GM23338 (cell line): ENCODE measurements at regions not wholly inside any gene's neighbourhood (a gene's known extent, or its start where the extent isn't known, plus 50 kb on each side); places are given as distances from the start of the nearest gene placed in this dataset.

Experiments
- ATAC-seq: fragments of 200-7000 bp; cut with Tn5 transposase; 3 replicates; pipeline ENCODE4 v1.9.1; 2020
- DNase-seq: peaks from one replicate; pipeline ENCODE4 v3.0.0-alpha.2; 2015; ENCODE audit warnings: low spot score
- H2AFZ ChIP-seq: fragments of 200-600 bp; sonication (generic); 2 replicates; pipeline ENCODE4 v1.8.0; 2016; ENCODE audit warnings: antibody characterized with exemption, mild to moderate bottlenecking, moderate library complexity
- H3F3A ChIP-seq: fragments of 200-600 bp; sonication (generic); replicated peaks from 2 replicates; pipeline ENCODE4 v1.8.0; 2017; ENCODE audit warnings: antibody characterized with exemption, mixed run types, low read depth
- H3K27ac ChIP-seq: fragments of 200-600 bp; sonication (generic); 2 replicates; pipeline ENCODE4 v1.6.1; 2016; ENCODE audit warnings: low read depth
- H3K27me3 ChIP-seq: fragments of 200-600 bp; sonication (generic); 2 replicates; pipeline ENCODE4 v1.8.0; 2016; ENCODE audit warnings: mild to moderate bottlenecking, mixed run types, moderate library complexity; ENCODE audit not compliant: insufficient read depth
- H3K36me3 ChIP-seq: fragments of 200-600 bp; sonication (generic); 2 replicates; pipeline ENCODE4 v1.8.0; 2016; ENCODE audit warnings: mild to moderate bottlenecking; ENCODE audit not compliant: insufficient read depth
- H3K4me1 ChIP-seq: fragments of 200-600 bp; sonication (generic); 2 replicates; pipeline ENCODE4 v1.8.0; 2016; ENCODE audit warnings: mild to moderate bottlenecking, moderate library complexity; ENCODE audit not compliant: insufficient read depth
- H3K4me2 ChIP-seq: fragments of 200-600 bp; sonication (generic); 2 replicates; pipeline ENCODE4 v1.7.1; 2017; ENCODE audit warnings: mixed run types
- H3K4me3 ChIP-seq: fragments of 200-600 bp; sonication (generic); 2 replicates; pipeline ENCODE4 v1.6.1; 2016; ENCODE audit warnings: mixed run types
- H3K79me2 ChIP-seq: fragments of 200-600 bp; sonication (generic); replicated peaks from 2 replicates; pipeline ENCODE4 v1.8.0; 2017; ENCODE audit warnings: mild to moderate bottlenecking; ENCODE audit not compliant: insufficient read depth
- H3K9me2 ChIP-seq: fragments of 200-600 bp; sonication (generic); 2 replicates; pipeline ENCODE4 v1.8.0; 2017; ENCODE audit not compliant: insufficient read depth
- H4K20me1 ChIP-seq: fragments of 200-600 bp; sonication (generic); replicated peaks from 2 replicates; pipeline ENCODE4 v1.8.0; 2017; ENCODE audit warnings: mild to moderate bottlenecking; ENCODE audit not compliant: insufficient read depth
- H3K27ac Mint-ChIP-seq: 2 replicates; pipeline ENCODE4 v1.8.0; 2020; ENCODE audit warnings: inconsistent platforms, mild to moderate bottlenecking, moderate library complexity, mixed read lengths
- H3K27me3 Mint-ChIP-seq: 3 replicates; pipeline ENCODE4 v1.8.0; 2022; ENCODE audit warnings: low read depth, mild to moderate bottlenecking, moderate library complexity, mixed read lengths, inconsistent platforms; ENCODE audit not compliant: insufficient read depth, poor library complexity
- H3K36me3 Mint-ChIP-seq: 3 replicates; pipeline ENCODE4 v1.8.0; 2021; ENCODE audit warnings: low read depth, mild to moderate bottlenecking, inconsistent platforms, moderate library complexity, mixed read lengths
- H3K4me1 Mint-ChIP-seq: 3 replicates; pipeline ENCODE4 v1.8.0; 2020; ENCODE audit warnings: mild to moderate bottlenecking, inconsistent platforms, mixed read lengths
- H3K4me3 Mint-ChIP-seq: 3 replicates; pipeline ENCODE4 v1.8.0; 2021; ENCODE audit warnings: moderate library complexity, mild to moderate bottlenecking, inconsistent platforms, mixed read lengths
- H3K9me3 Mint-ChIP-seq: 3 replicates; pipeline ENCODE4 v1.8.0; 2020; ENCODE audit warnings: moderate library complexity, mild to moderate bottlenecking, inconsistent platforms, mixed read lengths
- CREB1 ChIP-seq: fragments of 250-450 bp; sonication (Bioruptor Pico); IDR thresholded peaks from 2 replicates; pipeline ENCODE4 v1.5.0; 2020; ENCODE audit warnings: low read depth, mild to moderate bottlenecking, moderate library complexity
- ETS1 ChIP-seq: IDR thresholded peaks from 2 replicates; pipeline ENCODE4 v1.6.1; 2016; ENCODE audit warnings: antibody characterized with exemption
- EZH2 ChIP-seq: fragments of 200-600 bp; sonication (generic); IDR thresholded peaks from one replicate; pipeline ENCODE4 v1.8.0; 2017; ENCODE audit warnings: antibody characterized with exemption, mild to moderate bottlenecking, low read depth; ENCODE audit not compliant: unreplicated experiment
- EZH2phosphoT487 ChIP-seq: fragments of 200-600 bp; sonication (generic); IDR thresholded peaks from one replicate; pipeline ENCODE4 v1.8.1; 2018; ENCODE audit warnings: antibody characterized with exemption; ENCODE audit not compliant: unreplicated experiment
- JUNB ChIP-seq: IDR thresholded peaks from one replicate; pipeline ENCODE4 v1.6.1; 2016; ENCODE audit warnings: antibody characterized with exemption; ENCODE audit not compliant: unreplicated experiment
- NANOG ChIP-seq: IDR thresholded peaks from 2 replicates; pipeline ENCODE4 v1.6.1; 2016; ENCODE audit warnings: antibody characterized with exemption, borderline replicate concordance
- POLR2AphosphoS5 ChIP-seq: IDR thresholded peaks from 2 replicates; pipeline ENCODE4 v1.6.1; 2016; ENCODE audit warnings: antibody characterized with exemption, low read depth
- REST ChIP-seq: IDR thresholded peaks from one replicate; pipeline ENCODE4 v1.6.1; 2018; ENCODE audit warnings: antibody characterized with exemption; ENCODE audit not compliant: unreplicated experiment
- STAT1 ChIP-seq: IDR thresholded peaks from one replicate; pipeline ENCODE4 v1.6.1; 2016; ENCODE audit warnings: antibody characterized with exemption; ENCODE audit not compliant: unreplicated experiment
- ZNF114 ChIP-seq: fragments of 250-450 bp; sonication (Bioruptor Pico); IDR thresholded peaks from 2 replicates; pipeline ENCODE4 v1.5.0; 2020; ENCODE audit warnings: mild to moderate bottlenecking, moderate library complexity
- ZNF331 ChIP-seq: fragments of 250-450 bp; sonication (Bioruptor Pico); IDR thresholded peaks from 2 replicates; pipeline ENCODE4 v1.5.0; 2020; ENCODE audit warnings: low read depth, mild to moderate bottlenecking, moderate library complexity
- ZNF462 ChIP-seq: fragments of 250-450 bp; sonication (Bioruptor Pico); IDR thresholded peaks from 2 replicates; pipeline ENCODE4 v1.5.0; 2020; ENCODE audit warnings: mild to moderate bottlenecking, moderate library complexity

GRCh38 chr2:221050020-221050795, 521.9 kb downstream of the EPHA4 start (continued):
- TF ChIP-seq ZNF462 (CRISPR knock-in tag), result no peak
- TF ChIP-seq ZNF331 (CRISPR knock-in tag), result no peak
- no peak for TF ChIP-seq ETS1
- no peak for TF ChIP-seq CREB1 (CRISPR knock-in tag)
- TF ChIP-seq POLR2AphosphoS5, result no peak

- no peaks in the 10 kb centered on the region for H3K4me1 Mint-ChIP-seq
- Histone ChIP-seq H4K20me1 (no peaks in the 10 kb centered on the region), H3K79me2 (no peaks in the 10 kb centered on the region), H3K4me2 (no peak overlapping the region), H3K36me3 (no peaks in the 10 kb centered on the region), H3K4me1 (no peaks in the 10 kb centered on the region), H2AFZ (no peak overlapping the region), H3K9me2 (0 out of 2 replicates have a peak, but pooled peaks cover 2% of the 10 kb centered on the region), H3K27me3 (no peaks in the 10 kb centered on the region), H3K27ac (no peak overlapping the region), H3K4me3 (no peak overlapping the region), H3F3A (no peaks in the 10 kb centered on the region)
- H3K36me3 Mint-ChIP-seq, result peaks cover 2% of the 10 kb centered on the region; the same call in 1 of the 3 replicates
- no peaks in the 10 kb centered on the region for H3K27me3 Mint-ChIP-seq
- no peak for TF ChIP-seq EZH2phosphoT487
- no peak for TF ChIP-seq NANOG
- TF ChIP-seq EZH2, result no peak
- TF ChIP-seq JUNB, result no peak
- no peak for TF ChIP-seq ZNF114
- no peak for TF ChIP-seq REST
- TF ChIP-seq ZNF331 (CRISPR knock-in tag), result no peak
- TF ChIP-seq STAT1, result no peak
- no peak for TF ChIP-seq ETS1
- no peak overlapping the region for H3K27ac Mint-ChIP-seq
- H3K9me3 Mint-ChIP-seq, result peaks cover 3% of the 10 kb centered on the region; the same call in 1 of the 3 replicates
- no peak overlapping the region for H3K4me3 Mint-ChIP-seq
- ATAC-seq (no peak), DNase-seq (no peak)
Observed at GRCh38 chr2:221051162-221051561, 520.9 kb downstream of the EPHA4 start.
